ENCODE measurements at regions not wholly inside any gene's neighbourhood (a gene's known extent, or its start where the extent isn't known, plus 50 kb on each side); places are given as distances from the start of the nearest gene placed in this dataset.

- DNase-seq, result peak; percentile 75
Measured at GRCh38 chr11:15851051-15851498, 505.3 kb downstream of the SOX6 start.

GRCh38 chr11:15852179-15852578 lies 504.2 kb downstream of the SOX6 start:
- no peak for DNase-seq

GRCh38 chr11:15854245-15854644 lies 502.1 kb downstream of the SOX6 start:
- DNase-seq, result no peak

DNA sequence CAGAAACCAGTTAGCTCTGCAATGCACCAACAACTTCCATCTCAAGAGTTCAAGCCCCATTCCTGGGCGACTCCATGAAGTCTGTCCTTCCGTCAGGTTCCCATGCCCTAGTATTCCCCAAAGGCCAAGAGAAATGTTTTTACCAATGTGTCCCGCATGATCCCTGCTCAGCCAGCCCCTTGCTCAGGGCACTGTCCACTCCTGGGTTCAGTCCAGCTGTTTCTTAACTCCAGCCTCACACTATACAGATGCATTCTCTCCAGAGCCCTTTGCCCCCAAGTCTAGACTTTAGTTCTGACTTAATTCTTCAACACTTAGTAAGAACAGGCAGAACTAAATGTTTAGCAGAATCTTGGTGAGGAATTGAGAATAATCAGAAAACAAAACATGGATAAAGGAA lies 497.5 kb downstream of the SOX6 start:
- DNase-seq, result no peak

GRCh38 chr11:15859411-15859810 lies 496.9 kb downstream of the SOX6 start:
- DNase-seq, result no peak

DNA sequence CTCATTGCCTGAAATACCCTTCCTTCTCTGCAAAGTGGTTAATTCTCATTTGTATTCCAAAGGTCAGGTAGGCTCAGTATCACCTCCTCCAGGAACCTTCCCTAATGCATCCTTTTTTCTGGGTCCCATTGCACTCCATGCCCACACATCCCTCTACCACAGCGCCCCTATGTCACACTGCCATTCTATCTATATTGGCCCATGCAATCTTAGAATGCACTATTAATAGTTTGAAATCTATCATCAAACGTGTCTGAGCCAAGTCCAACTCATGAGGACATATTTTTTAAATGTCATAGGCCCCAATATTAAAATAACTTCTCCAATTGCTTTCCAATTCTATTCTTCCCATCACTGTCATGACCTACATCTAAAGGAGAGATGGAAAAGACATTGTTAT lies 495.1 kb downstream of the SOX6 start:
- DNase-seq, result no peak

DNA sequence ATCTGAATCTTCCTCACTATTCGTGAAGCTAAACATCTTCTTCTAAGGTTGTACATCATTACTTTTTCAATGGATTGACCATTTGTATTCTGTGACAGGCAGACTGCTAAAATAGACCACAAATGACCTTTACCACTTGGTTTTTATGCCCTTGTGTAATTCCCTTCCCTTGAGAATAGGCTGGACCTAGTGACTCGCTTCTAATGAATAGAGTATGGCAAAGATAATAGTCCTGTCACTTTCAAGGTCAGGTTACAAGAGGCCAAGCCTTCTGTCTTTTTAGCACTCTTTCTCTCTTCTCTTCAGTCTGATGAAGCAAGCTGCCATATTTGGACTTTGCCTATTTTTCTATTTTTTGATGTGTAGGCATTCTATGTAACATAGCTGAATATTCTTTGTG lies 492.9 kb downstream of the SOX6 start:
- no peak for DNase-seq

DNA sequence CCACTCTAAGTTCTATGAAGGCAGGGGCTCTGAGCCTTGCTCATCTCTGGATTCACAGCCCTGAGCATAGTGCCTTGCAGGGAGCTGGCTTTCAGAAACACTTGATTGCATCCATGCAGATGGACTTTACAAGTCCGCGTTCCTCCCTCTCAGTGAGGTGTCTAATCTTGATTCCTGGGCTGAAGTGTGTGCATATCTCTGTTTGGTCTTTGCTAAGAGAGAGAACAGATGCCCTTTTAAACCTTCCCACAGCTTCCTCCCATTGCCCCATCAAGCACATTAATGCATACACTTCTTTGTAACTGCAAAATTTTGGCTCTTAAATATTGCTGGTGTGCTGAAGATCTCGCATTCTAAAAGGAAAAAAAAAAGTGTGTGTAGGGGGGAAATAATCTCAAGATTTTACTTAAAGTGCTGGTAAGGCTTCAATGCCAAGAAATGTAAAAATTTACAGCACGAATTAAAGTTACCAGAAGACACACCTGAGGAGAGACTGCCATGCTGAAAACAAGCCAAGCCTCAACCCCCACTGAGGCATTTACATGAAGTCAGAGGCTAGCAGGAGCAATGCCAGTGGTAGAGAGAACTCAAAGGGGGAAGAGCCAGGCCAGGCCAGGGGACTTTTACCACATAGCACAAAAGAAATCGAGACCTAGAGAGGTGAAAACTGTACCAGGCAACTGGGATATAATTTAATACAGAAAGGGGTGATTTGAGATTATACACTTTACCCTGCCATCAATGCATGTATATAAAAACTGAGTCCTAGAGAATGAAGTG lies 492.1 kb downstream of the SOX6 start:
- DNase-seq, result no peak

- no peak for DNase-seq
Measured at GRCh38 chr11:15865212-15865987, 490.9 kb downstream of the SOX6 start.

DNA sequence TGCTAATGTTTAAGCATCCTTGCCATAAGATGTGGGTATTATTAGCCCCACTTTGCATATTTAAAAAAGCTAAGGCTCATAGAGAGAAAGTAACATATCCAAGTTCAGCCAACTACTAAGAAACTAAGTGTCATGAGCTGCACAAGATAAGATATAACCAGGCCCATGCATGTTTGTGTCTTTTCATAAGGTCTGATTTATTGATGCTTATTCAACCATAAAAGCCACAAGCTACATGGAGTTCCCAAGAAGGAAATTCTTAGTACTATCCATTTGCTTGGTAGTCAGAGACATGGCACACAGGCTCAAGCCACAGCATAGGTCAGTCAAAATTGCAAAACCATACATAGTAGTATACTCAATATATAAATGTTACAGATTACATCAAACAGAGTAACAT lies 488.5 kb downstream of the SOX6 start:
- no peak for DNase-seq

GRCh38 chr11:15870911-15871310 lies 485.4 kb downstream of the SOX6 start:
- DNase-seq, result no peak

- DNase-seq, result no peak
Measured at GRCh38 chr11:15871904-15872626, 484.3 kb downstream of the SOX6 start.

GRCh38 chr11:15873501-15873900 lies 482.8 kb downstream of the SOX6 start:
- DNase-seq, result no peak

DNA sequence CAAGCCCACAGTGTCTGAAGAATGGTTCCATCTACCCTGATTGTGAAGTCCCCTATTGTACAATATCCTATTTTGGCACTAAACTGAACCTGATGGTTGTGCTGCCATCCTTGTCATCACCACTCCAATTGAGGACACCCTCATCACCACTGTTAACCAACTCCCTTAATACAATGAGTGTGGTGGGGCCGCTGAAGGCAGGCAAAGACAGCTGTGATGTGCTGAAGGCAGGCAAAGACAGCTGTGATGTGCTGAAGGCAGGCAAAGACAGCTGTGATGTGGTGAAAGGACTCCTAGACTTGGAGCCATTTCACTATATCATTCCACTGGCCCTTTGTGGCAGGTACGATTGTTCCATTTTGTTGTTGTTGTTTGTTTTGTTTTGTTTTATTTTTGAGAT lies 481.6 kb downstream of the SOX6 start:
- DNase-seq, result no peak

GRCh38 chr11:15875393-15875792 lies 481.0 kb downstream of the SOX6 start:
- DNase-seq, result no peak

DNA sequence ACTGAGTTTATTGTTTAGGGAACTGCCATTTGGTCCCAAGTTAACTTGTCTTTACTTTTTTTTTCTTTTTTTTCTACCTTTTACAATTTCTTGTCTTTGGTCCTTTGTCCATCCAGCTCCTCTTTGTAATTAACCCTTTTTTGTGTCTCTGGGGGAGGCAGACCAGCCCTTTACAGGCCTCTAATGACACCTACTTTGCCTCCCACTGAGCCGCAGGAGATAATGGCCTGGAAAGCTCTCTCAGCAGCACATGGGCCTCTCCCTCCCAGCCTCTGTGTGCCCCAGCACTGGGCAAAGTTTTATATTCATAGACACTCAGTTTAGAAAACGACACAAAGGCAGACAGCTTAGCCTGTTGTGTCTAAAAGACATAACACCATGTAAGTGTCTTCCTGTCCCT lies 480.4 kb downstream of the SOX6 start:
- DNase-seq, result no peak

DNA sequence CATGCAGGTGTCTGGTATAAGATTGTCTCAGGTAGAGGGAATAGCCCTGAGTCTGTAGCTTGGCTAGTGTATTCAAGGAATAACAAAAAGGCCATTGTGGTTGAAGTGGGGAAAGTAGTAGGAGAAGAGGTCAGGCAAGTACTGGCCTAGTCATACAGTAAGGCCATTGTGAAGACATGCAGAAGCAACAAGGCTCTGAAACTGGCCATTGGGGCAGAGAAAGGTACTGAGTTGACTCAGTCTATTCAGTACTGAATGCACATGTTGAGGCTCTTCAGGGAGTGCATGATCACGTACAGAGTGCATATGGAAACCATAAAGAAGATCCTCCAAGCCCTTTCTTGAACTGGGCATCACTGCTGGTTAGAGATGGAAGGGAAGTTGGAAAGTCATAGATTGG lies 477.6 kb downstream of the SOX6 start:
- DNase-seq, result no peak

DNA sequence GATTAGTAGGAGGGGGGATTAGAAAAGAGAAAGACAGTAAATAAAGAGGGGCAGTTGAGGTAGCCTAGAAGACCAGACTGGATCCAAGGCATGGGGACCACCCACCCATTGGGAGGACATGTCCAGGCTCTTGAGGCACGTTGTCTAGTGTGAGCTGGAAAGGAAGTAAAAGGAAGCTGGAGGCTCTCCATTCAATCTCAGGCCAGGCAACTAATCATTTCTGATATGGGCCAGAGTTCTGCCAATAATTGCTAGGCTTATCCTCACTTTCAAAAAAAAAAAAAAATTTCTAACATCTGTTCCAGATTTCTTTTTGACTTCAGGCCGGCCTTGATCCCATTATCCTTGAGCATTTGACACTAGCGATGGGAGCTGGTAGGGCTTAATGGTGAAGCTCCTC lies 476.1 kb downstream of the SOX6 start:
- no peak for DNase-seq

DNA sequence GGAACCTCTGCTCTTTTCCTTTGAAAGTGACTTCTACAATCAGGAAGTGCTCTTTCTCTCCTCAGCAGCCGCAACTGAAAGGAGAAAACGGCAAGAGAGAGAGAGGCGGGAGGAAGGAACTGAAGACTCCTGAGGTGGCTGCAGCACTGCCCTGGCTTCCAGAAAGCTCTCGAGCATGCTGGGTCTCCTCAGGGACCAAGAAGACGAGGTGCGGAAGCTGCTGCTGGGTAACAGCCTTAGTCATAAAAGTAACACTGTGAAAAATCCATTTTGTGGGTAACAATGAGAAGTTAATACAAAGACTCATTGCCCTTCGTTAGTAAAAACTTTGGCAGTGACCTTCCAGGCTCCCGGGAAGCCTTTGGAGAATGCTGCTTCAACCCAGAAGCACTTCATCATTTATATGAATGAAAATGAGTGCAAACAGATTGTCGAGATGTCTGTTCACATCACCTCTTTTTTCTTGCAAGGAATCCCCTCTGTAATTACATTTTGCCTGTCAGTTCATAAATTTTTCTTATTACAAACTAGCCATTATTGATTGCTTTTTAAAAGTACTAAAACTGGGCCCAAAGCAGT lies 473.4 kb downstream of the SOX6 start:
- DNase-seq, result peak; percentile 12

DNA sequence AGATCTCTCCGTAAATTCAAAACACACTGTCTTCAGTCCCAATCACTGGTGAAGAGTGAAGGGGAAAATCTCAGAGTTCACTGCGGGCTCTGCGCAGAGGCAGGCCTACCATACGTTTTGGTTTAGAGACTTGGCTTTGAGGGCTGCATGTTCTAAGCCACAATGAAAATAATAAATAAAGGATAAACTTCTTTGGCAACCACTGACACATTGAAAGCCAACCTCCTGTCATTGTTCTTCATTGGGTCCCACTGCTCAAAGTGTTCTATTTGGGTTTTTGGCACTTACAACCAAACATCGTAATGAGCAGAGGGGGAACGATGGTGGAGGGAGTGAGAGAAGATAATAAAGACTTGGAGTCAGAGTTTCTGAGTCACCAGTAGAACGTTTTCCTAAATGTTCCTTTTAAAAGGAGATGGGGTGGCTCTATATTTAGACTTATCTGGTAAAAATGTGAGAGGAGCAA lies 472.9 kb downstream of the SOX6 start:
- DNase-seq, result peak; percentile 63

DNA sequence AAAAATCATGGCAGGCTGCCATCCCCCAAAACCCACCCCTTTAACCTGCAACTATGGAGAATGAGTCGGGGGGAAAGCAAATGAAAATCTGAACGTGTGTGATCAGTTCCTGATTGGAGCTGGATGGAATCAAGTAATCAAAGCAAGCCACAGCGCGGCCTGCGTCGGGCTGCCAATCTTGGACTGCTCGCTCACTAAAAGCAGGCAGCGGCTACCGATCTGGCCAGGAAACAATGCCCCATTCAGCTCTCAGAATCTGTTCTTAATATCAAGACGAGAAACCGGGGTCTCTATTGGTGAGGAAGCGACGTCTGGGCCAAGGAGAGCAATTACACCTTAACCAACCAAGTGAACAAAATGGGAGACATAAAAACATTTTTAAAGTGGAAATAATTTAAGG lies 472.2 kb downstream of the SOX6 start:
- no peak for DNase-seq

GRCh38 chr11:15884777-15885540 lies 471.4 kb downstream of the SOX6 start:
- no peak for DNase-seq

Data from hindlimb muscle (tissue), 1 donor.